Mucosa of descending colon (tissue), 3 donors: ENCODE measurements at regions not wholly inside any gene's neighbourhood (a gene's known extent, or its start where the extent isn't known, plus 50 kb on each side); places are given as distances from the start of the nearest gene placed in this dataset.

Experiments used
- ATAC-seq: fragments of 200-7000 bp; cut with Tn5 transposase; one replicate; pipeline ENCODE4 v1.9.1; 2020; ENCODE audit warnings: mild to moderate bottlenecking, moderate library complexity
- DNase-seq, 3 donors: peaks; one replicate each; pipeline ENCODE4 v3.0.0-alpha.2; 2020
- H3K36me3 ChIP-seq: fragments of 200-600 bp; one replicate; pipeline ENCODE4 v1.8.0; 2021; ENCODE audit warnings: low read depth, mild to moderate bottlenecking
- H3K4me1 ChIP-seq: fragments of 200-600 bp; one replicate; pipeline ENCODE4 v1.8.0; 2021; ENCODE audit warnings: low read depth, mild to moderate bottlenecking
- H3K4me3 ChIP-seq: fragments of 200-600 bp; one replicate; pipeline ENCODE4 v1.8.0; 2021; ENCODE audit warnings: mild to moderate bottlenecking
- H3K9me3 ChIP-seq: fragments of 200-600 bp; one replicate; pipeline ENCODE4 v1.8.0; 2021; ENCODE audit warnings: mild to moderate bottlenecking
- intact Hi-C, 2 donors: fragments of 100-400 bp; cut with DNase I in 1 of 2; cut with micrococcal nuclease in 1 of 2; formaldehyde crosslinking; loops; one replicate each; pipeline versions ENCODE4 v1.11.0 to v1.11.1; 2022; cut with DNase I, micrococcal nuclease
- TF ChIP-seq, protein P1 (sequence below): fragments of 200-600 bp; IDR thresholded peaks from one replicate; pipeline ENCODE4 v1.8.0; 2022; ENCODE audit warnings: antibody characterized with exemption, mild to moderate bottlenecking
- donor health status: DM: no; HTN: no; CAD: no; lungs with moderate emphysema.
- donor health status: DM: no; HTN: no; CAD: no.
- donor health status: DM: no; HTN: yes; CAD: no.

- H3K36me3 ChIP-seq, result no peaks in the 10 kb centered on the region
- ATAC-seq (no peak), DNase-seq (no peak)
- no peak overlapping the region for H3K4me3 ChIP-seq
- no peaks in the 10 kb centered on the region for H3K4me1 ChIP-seq
- TF ChIP-seq, protein P1, sequence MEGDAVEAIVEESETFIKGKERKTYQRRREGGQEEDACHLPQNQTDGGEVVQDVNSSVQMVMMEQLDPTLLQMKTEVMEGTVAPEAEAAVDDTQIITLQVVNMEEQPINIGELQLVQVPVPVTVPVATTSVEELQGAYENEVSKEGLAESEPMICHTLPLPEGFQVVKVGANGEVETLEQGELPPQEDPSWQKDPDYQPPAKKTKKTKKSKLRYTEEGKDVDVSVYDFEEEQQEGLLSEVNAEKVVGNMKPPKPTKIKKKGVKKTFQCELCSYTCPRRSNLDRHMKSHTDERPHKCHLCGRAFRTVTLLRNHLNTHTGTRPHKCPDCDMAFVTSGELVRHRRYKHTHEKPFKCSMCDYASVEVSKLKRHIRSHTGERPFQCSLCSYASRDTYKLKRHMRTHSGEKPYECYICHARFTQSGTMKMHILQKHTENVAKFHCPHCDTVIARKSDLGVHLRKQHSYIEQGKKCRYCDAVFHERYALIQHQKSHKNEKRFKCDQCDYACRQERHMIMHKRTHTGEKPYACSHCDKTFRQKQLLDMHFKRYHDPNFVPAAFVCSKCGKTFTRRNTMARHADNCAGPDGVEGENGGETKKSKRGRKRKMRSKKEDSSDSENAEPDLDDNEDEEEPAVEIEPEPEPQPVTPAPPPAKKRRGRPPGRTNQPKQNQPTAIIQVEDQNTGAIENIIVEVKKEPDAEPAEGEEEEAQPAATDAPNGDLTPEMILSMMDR, result no peak
- no peaks in the 10 kb centered on the region for H3K9me3 ChIP-seq
- intact Hi-C loops, result no loop called here
These were observed 254.9 kb downstream of the ACTL7B start for GRCh38 chr9:108600896-108601295.

DNA sequence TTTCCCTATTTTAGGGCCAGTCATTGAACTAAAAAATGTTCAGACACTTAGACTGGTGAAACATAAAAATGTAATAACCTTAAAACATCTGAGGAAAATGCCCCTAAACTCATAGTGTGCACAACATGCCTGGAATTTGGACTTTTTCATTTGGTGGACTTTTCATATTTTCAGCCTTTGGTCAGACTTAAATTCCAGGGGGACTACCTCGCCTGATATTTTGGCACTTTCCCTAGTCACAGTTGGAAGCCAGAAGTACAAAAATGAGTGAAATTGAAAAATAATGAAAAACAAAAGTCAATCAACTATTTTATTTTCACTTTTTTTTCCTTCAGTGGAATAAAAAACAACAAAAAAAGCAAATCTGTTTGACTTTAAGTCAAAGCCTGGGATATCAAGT is 256.2 kb downstream of the ACTL7B start:
- Histone ChIP-seq H3K4me3 (no peak overlapping the region), H3K9me3 (no peaks in the 10 kb centered on the region), H3K36me3 (no peaks in the 10 kb centered on the region), H3K4me1 (no peaks in the 10 kb centered on the region)
- intact Hi-C loops, result no loop called here
- DNase-seq, result no peak
- ATAC-seq, result no peak
- TF ChIP-seq, protein P1, result no peak

DNA sequence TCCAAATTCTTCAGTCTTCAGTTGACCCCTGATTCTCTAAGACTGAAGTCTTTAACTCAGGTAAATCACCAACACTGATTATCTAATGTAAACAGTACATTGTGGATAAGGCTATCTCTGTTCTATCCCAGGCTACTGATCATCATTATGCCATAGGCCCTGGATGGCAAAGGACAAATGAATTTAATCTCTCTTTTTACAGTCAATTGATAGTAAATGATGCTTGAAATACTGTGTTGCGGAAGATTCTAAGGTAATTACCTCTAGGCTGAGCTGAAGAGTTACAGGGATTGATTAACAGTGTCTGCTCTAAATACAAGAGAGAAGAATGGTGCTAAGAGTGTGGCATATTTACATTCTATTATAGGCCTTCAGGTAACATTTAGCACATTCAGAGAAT is 264.7 kb downstream of the ACTL7B start:
- Histone ChIP-seq H3K9me3 (no peaks in the 10 kb centered on the region), H3K36me3 (no peaks in the 10 kb centered on the region), H3K4me3 (no peak overlapping the region), H3K4me1 (no peaks in the 10 kb centered on the region)
- intact Hi-C loops, result no loop called here
- ATAC-seq, result no peak
- DNase-seq, result no peak
- TF ChIP-seq, protein P1, result no peak

- no peaks in the 10 kb centered on the region for H3K9me3 ChIP-seq
- H3K36me3 ChIP-seq, result no peaks in the 10 kb centered on the region
- TF ChIP-seq, protein P1, result no peak
- intact Hi-C loops, result no loop called here
- ATAC-seq, result no peak
- H3K4me1 ChIP-seq, result no peaks in the 10 kb centered on the region
- no peak for DNase-seq
- no peak overlapping the region for H3K4me3 ChIP-seq
These were observed 267.5 kb downstream of the ACTL7B start for GRCh38 chr9:108588246-108588645.

GRCh38 chr9:108586471-108587139 is 269.2 kb downstream of the ACTL7B start:
- Histone ChIP-seq H3K4me3 (no peak overlapping the region), H3K9me3 (no peaks in the 10 kb centered on the region), H3K4me1 (no peaks in the 10 kb centered on the region), H3K36me3 (no peaks in the 10 kb centered on the region)
- intact Hi-C loops, result no loop called here
- ATAC-seq (no peak), DNase-seq (no peak)
- TF ChIP-seq, protein P1, result no peak

GRCh38 chr9:108584860-108585259 is 270.9 kb downstream of the ACTL7B start:
- intact Hi-C loops, result no loop called here
- DNase-seq, result no peak
- Histone ChIP-seq H3K36me3 (no peaks in the 10 kb centered on the region), H3K4me3 (no peak overlapping the region), H3K4me1 (no peaks in the 10 kb centered on the region), H3K9me3 (no peaks in the 10 kb centered on the region)
- ATAC-seq, result no peak
- TF ChIP-seq, protein P1, result no peak
